ENCODE measurements at regions not wholly inside any gene's neighbourhood (a gene's known extent, or its start where the extent isn't known, plus 50 kb on each side); places are given as distances from the start of the nearest gene placed in this dataset.

- TF ChIP-seq CTCF (conservative IDR thresholded peaks at IDR 0.05; ENCODE audit: low read length), result no peak
- TF ChIP-seq EZH2phosphoT487 (IDR thresholded peaks at IDR 0.05; ENCODE audit: borderline replicate concordance, low read depth, low read length), result no peak
Observed at GRCh38 chr5:174211277-174211626, 165.7 kb downstream of the NSG2 start.

Data from OCI-LY7 (cell line).